ENCODE measurements at regions not wholly inside any gene's neighbourhood (a gene's known extent, or its start where the extent isn't known, plus 50 kb on each side); places are given as distances from the start of the nearest gene placed in this dataset.
"Not testable (repeated sequence)": the region's sequence is repeated elsewhere in the genome, so short reads cannot be mapped to it uniquely, and the experiment has no call there.

DNA sequence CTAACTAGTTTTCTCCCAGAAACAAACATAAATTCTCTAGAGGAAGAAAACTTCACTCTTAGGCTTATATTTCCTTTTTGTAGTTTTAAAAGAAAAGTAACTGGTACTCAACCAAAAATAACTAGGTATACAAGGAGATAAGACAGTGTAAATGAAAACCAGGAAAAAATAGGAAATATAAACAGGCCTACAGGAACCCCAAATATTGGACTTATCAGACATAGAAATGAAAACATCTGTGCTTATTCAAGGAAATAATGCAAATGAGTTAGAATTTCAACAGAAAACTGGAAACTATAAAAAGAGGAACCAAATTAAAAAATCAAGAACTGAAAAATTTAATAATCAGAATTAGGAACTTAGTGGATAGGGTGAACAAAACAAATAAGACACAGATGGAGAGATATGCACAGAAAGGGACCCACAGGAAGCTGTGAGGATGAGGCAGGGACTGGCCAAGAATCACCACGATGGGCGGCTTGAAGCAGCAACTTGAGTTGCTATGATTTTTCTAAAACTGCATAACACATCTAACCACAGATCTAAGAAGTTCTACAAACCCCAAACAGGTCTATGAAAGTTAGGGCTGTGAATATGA lies 67.5 kb upstream of the ACTRT2 start:
- DNase-seq, result no peak

DNA sequence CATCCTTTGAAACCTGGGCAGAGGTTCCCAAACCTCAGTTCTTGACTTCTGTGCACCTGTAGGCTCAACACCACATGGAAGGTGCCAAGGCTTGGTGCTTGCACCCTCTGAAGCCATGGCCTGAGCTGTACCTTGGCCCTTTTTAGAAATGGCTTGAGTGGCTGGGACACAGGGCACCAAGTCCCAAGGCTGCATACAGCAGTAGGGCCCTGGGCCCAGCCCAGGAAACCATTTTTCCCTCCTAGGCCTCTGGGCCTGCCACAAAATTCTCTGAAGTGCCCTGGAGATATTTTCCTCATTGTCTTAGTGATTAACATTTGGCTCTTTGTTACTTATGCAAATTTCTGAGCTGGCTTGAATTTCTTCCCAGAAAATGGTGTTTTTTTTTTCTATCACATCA lies 65.6 kb upstream of the ACTRT2 start:
- DNase-seq, result no peak

DNA sequence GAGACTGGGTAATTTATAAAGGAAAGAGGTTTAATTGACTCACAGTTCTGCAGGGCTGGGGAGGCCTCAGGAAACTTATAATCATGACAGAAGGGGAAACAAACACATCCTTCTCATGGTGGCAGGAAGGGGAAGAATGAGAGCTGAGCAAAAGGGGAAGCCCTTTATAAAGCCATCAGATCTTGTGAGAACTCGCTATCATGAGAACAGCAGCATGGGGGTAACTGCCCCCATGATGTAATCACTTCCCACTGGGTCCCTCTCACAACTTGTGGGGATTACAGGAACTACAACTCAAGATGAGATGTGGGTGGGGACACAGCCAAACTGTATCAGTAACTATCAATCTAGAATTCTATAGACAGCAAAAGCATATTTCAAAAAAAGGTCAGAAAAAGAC lies 64.7 kb upstream of the ACTRT2 start:
- DNase-seq, result no peak

DNA sequence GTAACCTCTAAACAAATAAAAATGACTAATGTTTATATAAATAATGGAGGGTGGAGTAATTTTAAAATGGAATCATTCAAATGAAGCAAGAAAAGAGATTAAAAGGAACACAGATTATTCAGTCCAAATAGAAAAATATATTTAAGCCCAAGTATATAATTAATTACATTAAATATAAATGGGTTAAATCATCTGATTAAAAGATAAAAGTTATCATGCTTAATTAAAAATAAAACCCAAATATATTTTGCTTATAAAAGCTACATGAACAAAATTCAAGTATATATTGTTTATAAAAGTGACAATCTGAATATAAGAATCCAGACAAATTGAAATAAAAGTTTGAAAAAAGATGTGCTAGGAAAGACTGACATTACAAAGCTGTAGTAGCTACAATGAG lies 63.9 kb upstream of the ACTRT2 start:
- DNase-seq, result no peak

DNA sequence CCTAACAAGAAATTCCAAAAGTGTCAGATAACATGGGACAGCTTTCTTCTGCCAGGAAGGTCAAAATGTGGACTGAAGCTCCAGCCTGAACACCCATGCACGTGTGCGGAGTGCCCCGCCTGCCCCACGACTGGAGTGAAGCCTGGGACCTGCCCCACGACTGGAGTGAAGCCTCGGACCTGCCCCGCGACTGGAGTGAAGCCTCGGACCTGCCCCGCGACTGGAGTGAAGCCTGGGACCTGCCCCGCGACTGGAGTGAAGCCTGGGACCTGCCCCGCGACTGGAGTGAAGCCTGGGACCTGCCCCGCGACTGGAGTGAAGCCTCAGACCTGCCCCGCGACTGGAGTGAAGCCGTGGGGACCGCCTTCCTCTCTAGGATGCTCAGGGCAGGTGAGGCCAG lies 61.4 kb upstream of the ACTRT2 start:
- not testable (repeated sequence) for DNase-seq

DNA sequence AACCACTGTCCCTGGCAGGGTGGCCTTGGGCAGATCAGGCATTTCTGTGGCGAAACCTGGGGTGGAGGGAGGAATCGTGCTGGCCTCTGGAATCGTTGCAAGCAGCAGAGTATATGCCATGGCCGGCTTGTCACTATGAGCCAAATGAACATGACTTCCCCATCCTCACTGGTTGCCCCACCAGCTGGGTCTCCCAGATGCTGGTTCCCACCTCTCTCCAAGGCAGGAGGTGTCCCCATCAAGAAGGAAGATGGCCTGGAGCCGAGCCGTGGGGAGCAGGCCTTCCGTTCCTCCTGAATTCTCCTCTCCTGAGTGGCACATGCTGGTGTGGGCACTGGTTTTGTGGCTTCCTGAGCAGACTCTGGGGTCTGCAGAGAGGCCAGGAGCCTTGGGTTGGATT lies 60.2 kb upstream of the ACTRT2 start:
- no peak for DNase-seq

DNA sequence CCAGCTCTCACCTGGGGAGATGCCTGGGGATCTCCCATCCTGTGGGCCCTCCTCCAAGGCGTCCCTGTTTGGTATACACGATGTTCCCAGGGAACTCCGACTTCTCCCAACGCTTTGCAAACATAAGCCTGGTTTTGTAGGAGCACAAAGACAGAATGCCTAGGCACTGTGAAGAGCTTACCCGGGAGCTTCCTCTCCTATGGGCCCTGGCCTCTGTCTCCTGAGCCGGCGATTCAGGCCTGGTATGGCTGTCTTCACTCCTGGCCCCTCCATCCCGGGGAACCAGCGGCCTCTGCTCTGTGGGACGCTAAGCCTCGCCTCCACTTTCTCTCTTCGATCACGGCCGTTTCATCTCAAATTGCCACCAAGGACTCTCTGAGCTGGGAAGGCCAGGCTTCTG lies 59.6 kb upstream of the ACTRT2 start:
- no peak for DNase-seq

DNA sequence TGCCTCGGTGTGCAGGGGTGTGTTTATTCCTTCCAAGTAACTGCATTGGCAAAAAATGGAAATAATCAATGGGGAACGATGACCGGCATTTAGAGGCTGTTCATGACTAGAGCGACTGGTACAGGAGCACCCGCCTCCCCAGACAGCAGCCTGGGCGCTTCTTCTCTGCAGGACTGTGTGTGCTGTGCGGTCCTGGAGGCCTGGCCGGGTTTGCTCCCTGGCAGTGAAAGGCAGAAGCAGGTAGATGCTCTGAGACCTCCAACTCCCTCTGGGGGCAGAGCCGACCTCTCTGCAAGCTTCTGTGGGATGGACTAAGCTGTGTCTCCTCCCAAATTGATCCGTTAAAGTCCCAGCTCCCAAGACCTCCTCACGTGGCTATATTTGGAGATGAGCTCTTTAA lies 59.2 kb upstream of the ACTRT2 start:
- no peak for DNase-seq

DNA sequence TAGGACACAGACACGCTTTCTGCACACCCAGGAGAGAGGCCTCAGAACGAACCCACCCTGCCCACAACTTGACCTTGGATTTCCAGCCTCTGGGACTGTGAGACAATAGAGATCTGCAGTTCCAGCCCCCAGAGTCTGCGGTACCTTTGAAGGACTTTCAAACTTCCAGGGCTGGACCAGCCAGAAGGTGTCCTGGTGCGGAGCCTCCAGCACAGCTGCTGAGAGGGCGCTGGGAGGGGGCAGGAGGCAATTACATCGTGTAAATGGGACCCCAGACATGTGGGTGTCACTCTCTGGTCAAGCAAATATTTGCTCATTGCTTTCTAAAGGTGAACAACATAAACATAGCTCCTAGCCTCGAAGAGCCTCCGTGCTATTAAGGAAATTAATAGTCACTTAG lies 58.7 kb upstream of the ACTRT2 start:
- no peak for DNase-seq

DNA sequence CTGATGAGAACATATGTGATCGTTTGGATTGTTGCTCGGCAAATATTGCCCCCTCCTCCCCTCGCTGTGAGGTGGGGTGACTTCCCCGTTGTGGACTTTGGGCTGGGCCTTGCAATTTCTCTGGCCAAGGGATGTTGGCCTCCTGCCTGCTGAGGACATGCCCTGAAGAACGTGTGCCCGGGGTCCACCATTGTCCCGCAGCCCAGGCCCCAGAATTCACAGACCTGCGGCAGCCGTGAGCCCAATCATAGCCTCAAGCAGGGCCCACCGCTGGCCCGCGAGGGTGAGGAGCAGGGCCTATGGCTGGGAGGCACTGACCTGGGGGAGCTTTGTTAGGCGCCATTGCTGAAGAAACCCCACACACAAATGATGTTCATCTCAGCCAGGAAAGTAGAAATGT lies 58.3 kb upstream of the ACTRT2 start:
- no peak for DNase-seq

DNA sequence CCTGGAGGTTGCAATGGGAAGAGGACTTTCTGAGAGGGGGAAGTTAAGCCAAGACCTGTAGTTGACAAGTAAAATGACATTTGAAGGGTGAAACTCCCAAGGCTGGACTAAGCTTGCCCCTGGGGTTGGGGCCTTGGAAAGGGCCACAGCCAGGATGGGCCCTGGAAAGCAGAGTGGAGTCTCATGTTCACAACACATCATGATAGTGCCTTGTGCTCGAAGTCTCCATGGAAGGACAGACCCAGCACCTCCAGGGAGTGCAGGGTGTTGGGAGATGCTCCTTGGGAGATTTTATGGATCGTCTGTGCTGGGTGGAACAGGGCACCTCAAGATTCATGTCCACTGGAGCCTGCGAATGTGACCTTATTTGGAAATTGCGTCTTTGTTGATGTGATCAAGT lies 55.6 kb upstream of the ACTRT2 start:
- no peak for DNase-seq

DNA sequence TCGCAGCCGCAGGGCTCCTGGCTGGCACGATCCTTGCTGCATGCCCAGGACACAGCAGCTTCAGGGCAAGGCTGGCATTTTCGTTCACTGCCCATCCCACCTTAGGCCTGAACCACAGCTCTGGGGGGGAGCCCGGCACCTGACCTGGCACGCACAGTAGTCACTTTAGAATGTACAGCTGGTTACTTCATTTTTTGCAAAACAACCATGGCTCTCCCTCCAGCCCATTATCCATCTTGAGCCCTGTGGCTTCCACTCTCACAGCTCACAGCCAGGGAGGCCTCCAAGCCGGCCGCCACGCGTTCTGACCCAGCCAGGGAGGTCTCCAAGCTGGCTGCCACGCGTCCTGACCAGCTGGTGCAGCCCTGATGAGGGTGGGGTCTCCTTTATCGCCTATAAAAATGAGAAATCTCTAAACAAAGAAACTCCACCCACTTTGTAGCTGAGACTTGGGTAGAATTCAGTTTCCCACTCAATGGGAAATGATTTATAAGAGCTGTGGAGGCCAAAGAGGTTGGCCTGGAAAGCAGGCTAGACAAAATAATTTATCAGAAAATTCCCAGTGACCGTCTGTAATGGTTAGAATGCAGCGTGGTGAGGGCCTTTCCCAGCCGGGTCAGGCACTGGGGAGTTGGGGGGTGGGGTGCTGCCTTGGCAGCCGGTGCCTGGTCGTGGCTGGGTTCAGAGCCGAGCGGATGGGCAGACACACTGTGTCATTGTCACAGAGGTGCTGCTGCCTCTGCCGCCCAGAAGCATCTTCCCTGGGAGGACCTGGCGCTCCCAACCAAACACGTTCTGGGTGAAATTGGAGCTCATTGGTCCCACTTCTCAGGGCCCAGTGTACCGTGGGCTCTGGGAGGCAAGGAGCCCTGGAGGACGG lies 54.6 kb upstream of the ACTRT2 start:
- no peak for DNase-seq

DNA sequence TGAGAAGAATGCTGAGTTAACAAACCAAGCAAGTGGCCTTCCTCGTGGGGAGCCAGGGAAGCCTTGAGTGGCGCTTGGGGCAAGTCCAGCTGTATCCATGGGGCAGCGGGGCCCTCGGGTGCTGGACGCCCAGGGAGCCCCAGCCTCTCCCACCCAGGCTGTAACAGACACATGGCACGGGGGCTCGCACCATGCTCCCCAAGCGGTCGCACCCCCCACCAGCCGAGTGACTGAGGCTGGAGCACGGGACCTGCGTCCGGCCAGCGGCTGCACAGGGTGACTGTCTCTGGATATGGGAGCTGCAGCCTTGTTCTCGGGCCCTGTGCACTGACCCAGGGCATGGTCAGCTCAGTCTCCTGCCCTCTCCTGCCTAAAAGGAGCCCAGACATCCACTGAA lies 53.9 kb upstream of the ACTRT2 start:
- no peak for DNase-seq

DNA sequence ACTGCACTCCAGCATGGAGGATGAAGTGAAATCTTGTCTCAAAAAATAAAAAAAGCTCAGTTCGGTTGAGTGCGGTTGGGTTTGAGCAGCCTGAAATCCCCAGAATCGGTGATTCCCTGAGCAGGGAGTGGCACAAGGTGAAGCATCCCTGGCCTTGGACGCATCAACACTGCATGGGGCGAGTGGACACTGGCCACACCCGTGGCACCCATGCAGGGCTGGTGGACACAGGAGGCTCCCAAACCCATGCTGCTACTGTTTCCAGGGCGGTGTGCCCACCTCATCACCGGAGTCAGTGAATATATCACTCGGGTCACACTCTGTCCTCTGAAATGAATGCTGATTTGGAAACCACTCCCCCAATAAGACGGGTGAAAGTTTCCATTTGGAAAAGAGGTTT lies 53.4 kb upstream of the ACTRT2 start:
- no peak for DNase-seq

DNA sequence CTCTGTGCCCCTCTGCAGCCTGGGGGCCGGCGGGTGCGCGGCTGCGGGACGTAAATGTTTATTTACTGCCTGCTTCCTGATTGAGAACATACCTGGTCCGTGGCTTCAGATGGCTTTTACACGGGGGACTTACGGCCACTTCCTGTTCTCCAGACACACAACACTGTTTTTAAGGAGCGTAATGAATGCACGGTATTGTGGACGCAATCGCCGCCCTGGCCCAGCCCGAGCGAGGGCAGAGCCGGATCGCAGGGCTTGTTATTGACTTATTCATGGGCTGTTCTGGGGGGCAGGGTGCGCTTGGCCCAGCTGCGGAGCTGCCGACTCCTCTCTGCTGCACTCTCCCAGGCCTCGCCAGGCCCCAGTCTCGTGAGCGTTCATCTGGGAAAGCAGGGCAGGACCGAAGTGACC lies 52.8 kb upstream of the ACTRT2 start:
- no peak for DNase-seq

DNA sequence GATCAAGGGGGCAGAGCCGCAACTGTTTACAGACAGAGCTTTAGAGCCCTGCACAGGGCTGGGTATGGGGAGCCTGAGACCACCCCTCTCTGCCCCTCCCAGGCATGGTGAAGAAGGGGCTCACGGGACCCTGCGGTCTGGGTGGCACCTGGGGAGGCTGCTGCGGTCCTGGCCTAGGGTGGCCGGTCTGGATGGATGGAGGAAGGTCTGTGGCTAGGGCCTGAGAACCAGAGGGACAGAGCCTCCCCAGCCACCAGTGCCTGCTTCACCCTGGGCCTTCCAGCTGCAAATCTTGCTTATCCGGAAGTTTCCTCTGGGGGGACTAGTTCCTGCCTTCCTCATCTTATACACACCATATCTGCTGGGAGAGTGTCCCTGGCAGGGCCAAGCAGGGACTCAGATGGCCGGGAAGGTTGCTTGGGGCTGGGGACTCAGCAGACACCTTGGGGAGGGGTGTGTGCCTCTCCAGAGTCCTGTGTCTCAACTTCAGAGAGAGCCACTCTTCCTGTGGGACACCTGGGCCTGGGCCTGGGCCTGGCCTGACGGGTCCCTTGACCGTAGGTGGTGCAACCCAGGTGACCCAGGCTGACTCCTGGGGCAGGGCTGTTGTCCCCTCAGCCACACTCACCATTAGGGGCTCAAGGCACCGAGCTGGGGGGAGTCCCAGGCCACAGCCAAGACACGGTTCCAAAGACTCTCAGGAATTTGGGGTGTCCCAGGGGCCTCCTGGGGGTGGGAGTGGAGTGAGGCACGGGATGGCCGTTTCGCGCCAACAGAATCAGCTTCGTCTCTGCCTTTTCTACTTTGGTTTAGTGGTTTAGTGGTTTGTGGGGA lies 52.0 kb upstream of the ACTRT2 start:
- no peak for DNase-seq

DNA sequence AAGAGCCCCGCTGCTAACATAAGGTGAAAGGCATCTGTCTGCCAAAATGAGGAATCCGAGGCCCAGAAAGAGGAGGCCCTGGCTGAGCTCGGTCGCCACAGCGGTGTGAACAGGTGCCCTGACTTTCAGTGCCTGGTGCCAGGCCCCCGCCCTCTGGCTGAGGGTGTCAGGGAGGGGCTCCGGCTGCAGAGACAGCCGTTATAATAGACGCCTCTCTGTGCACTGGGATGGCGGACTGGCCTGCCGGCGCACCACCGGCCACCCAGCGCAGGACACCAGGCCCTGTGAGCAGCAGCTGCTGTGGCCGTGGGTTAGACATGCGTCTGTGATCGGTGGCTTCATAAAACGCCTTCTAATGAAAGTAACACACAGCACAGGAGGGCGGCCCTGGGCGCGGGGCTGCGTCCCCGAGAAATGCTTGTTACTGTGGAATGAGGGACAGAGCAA lies 51.4 kb upstream of the ACTRT2 start:
- DNase-seq, result no peak

DNA sequence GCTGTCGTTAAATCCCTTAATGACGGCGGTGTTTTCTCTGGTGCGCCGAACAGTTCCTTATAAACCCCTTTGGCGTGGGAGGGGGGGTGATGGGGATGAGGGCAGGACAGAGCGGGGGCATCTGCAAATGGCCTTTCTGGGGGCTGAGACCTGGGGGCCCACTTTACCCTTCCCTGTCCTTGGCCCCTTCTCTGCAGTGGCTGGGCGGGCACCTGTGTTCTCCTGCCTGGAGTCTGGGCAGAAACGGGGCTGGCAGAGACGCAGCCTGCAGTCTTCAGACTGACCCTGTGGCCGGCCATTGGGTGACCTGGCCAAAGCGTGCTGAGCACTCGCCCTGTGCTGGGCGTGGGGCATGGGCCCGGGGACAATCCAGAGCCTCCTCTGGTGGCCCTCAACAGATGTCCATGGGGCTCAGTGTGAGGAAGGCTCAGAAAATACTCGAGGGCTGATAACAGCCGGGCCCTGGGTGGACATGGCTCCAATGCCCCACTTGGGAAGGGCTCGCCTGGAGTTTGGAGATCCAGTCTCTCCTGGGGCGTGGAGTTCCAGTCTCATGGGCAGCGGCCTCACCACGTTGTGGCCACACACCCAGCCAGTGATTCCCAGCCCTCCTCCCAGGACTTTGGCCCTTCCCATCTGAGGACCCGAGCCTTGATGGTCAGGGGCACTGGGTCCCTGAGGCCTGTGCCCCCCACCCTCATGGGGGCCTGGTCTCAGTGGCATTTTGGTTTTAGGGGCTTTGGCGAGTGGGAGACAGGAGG lies 50.8 kb upstream of the ACTRT2 start:
- DNase-seq, result no peak

DNA sequence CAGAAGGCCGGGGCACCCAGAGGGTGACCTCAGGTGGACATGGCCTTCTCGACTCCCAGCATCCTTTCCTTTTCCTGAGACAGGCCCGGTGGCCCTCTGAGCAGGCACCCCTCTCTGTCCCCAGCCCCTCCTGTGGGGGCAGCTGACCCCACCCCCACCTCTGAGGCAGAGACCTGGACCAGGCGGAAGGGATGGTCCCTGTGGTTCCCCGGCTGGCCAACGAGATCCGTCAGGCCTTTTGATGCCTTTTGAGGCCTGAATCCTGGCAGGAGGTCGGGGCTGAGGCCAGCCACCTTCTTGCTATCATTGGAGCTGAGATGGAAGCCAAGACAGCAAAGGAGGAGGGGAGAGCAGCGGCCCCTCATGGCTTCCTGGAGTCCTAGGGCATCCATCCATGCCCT lies 50.2 kb upstream of the ACTRT2 start:
- DNase-seq, result no peak
